SK-N-MC (cell line): ENCODE measurements at regions not wholly inside any gene's neighbourhood (a gene's known extent, or its start where the extent isn't known, plus 50 kb on each side); places are given as distances from the start of the nearest gene placed in this dataset.

ENCODE experiments used
- DNase-seq: peaks from one replicate; pipeline ENCODE4 v3.0.0-alpha.2; 2011; ENCODE audit warnings: low read depth, low spot score
- H3K27ac ChIP-seq: fragments of 200-600 bp; sonication (generic); 2 replicates; pipeline ENCODE4 v1.5.1; 2016; ENCODE audit warnings: mixed run types
- H3K36me3 ChIP-seq: fragments of 200-600 bp; sonication (generic); 2 replicates; pipeline ENCODE4 v1.6.1; 2017; ENCODE audit warnings: antibody characterized with exemption, low read length, mixed read lengths; ENCODE audit not compliant: insufficient read depth
- H3K4me3 ChIP-seq: fragments of 200-600 bp; sonication (generic); 2 replicates; pipeline ENCODE4 v1.5.1; 2016
- H3K9ac ChIP-seq: fragments of 200-600 bp; sonication (generic); 2 replicates; pipeline ENCODE4 v1.8.0; 2017; ENCODE audit warnings: mixed run types, mixed read lengths; ENCODE audit not compliant: insufficient read length
- H3K9me3 ChIP-seq: fragments of 200-600 bp; sonication (generic); 2 replicates; pipeline ENCODE4 v1.6.1; 2017; ENCODE audit warnings: low read depth, mild to moderate bottlenecking, antibody characterized with exemption, low read length, moderate library complexity, mixed read lengths
- EZH2 ChIP-seq: fragments of 200-600 bp; sonication (generic); IDR thresholded peaks from one replicate; pipeline ENCODE4 v1.6.1; 2017; ENCODE audit warnings: antibody characterized with exemption
- FOXP2 ChIP-seq: optimal IDR thresholded peaks from 2 replicates; pipeline ENCODE3; 2011; ENCODE audit warnings: mild to moderate bottlenecking, moderate library complexity; ENCODE audit not compliant: insufficient read depth; ENCODE audit errors: extremely low read length, control extremely low read depth
- POLR2AphosphoS5 ChIP-seq: IDR thresholded peaks from 2 replicates; pipeline ENCODE4 v1.6.1; 2012; ENCODE audit warnings: mild to moderate bottlenecking, low read depth, low read length, borderline replicate concordance

- Histone ChIP-seq H3K9me3 (no peaks in the 10 kb centered on the region), H3K27ac (no peak overlapping the region), H3K4me3 (no peak overlapping the region), H3K36me3 (no peaks in the 10 kb centered on the region), H3K9ac (no peak overlapping the region)
- no peak for DNase-seq
- TF ChIP-seq POLR2AphosphoS5, result no peak
- TF ChIP-seq FOXP2, result no peak
- TF ChIP-seq EZH2, result no peak
These were observed 90.9 kb upstream of the PLXNC1 start for GRCh38 chr12:94057262-94058151.

- no peak overlapping the region for H3K4me3 ChIP-seq
- DNase-seq, result no peak
- TF ChIP-seq POLR2AphosphoS5 (no peak), EZH2 (no peak), FOXP2 (no peak)
- H3K36me3 ChIP-seq, result no peaks in the 10 kb centered on the region
- H3K27ac ChIP-seq, result no peak overlapping the region
- H3K9ac ChIP-seq, result no peak overlapping the region
- H3K9me3 ChIP-seq, result no peaks in the 10 kb centered on the region
These were observed 88.7 kb upstream of the PLXNC1 start for GRCh38 chr12:94059394-94060368.

- TF ChIP-seq FOXP2, result no peak
- TF ChIP-seq POLR2AphosphoS5, result no peak
- no peak for TF ChIP-seq EZH2
- H3K9me3 ChIP-seq, result no peaks in the 10 kb centered on the region
These were observed 86.2 kb upstream of the PLXNC1 start for GRCh38 chr12:94062194-94062593.

GRCh38 chr12:94062796-94063635 lies 85.4 kb upstream of the PLXNC1 start:
- no peak overlapping the region for H3K27ac ChIP-seq
- no peak for TF ChIP-seq EZH2
- TF ChIP-seq POLR2AphosphoS5, result no peak
- no peak for TF ChIP-seq FOXP2
- no peak overlapping the region for H3K4me3 ChIP-seq
- no peaks in the 10 kb centered on the region for H3K36me3 ChIP-seq
- no peak for DNase-seq
- no peaks in the 10 kb centered on the region for H3K9me3 ChIP-seq
- no peak overlapping the region for H3K9ac ChIP-seq

More at GRCh38 chr12:94062194-94062593, 86.2 kb upstream of the PLXNC1 start:
- H3K27ac ChIP-seq, result no peak overlapping the region
- H3K36me3 ChIP-seq, result no peaks in the 10 kb centered on the region
- DNase-seq, result no peak
- H3K4me3 ChIP-seq, result no peak overlapping the region
- H3K9ac ChIP-seq, result no peak overlapping the region

GRCh38 chr12:94070520-94070919 lies 77.9 kb upstream of the PLXNC1 start:
- no peak overlapping the region for H3K4me3 ChIP-seq
- no peak for DNase-seq
- TF ChIP-seq POLR2AphosphoS5, result no peak
- no peak for TF ChIP-seq FOXP2
- no peak for TF ChIP-seq EZH2
- H3K9ac ChIP-seq, result no peak overlapping the region
- no peaks in the 10 kb centered on the region for H3K36me3 ChIP-seq
- H3K9me3 ChIP-seq, result no peaks in the 10 kb centered on the region
- no peak overlapping the region for H3K27ac ChIP-seq

- H3K9me3 ChIP-seq, result no peaks in the 10 kb centered on the region
- H3K9ac ChIP-seq, result no peak overlapping the region
- no peak overlapping the region for H3K27ac ChIP-seq
- TF ChIP-seq POLR2AphosphoS5, result no peak
- no peak overlapping the region for H3K4me3 ChIP-seq
- H3K36me3 ChIP-seq, result no peaks in the 10 kb centered on the region
- DNase-seq, result no peak
These were observed 77.1 kb upstream of the PLXNC1 start for GRCh38 chr12:94071258-94071657.

- DNase-seq, result no peak
- no peak overlapping the region for H3K27ac ChIP-seq
- H3K36me3 ChIP-seq, result no peaks in the 10 kb centered on the region
- TF ChIP-seq POLR2AphosphoS5 (no peak), EZH2 (no peak), FOXP2 (no peak)
- H3K4me3 ChIP-seq, result no peak overlapping the region
- H3K9me3 ChIP-seq, result no peaks in the 10 kb centered on the region
- no peak overlapping the region for H3K9ac ChIP-seq
These were observed 74.8 kb upstream of the PLXNC1 start for GRCh38 chr12:94073441-94074051.
